SK-N-SH (cell line): ENCODE measurements at regions not wholly inside any gene's neighbourhood (a gene's known extent, or its start where the extent isn't known, plus 50 kb on each side); places are given as distances from the start of the nearest gene placed in this dataset.

Experiments
- CTCF ChIA-PET: fragments of 300-600, 350-600 bp; formaldehyde crosslinking; extraction: SDS; loops from one replicate; lab custom pipeline; 2021; lab: Yijun Ruan, JAX
- POLR2A ChIA-PET: fragments of 350-600 bp; sonication (Branson Sonifier 250); formaldehyde crosslinking; extraction: SDS; loops from one replicate; lab custom pipeline; 2020; ENCODE audit warnings: antibody characterized with exemption, inconsistent platforms; lab: Yijun Ruan, JAX
- DNase-seq: peaks from one replicate; pipeline ENCODE4 v3.0.0; 2012
- H2AFZ ChIP-seq: fragments of 200-600 bp; sonication (generic); 2 replicates; pipeline ENCODE4 v1.8.1; 2016; ENCODE audit warnings: antibody characterized with exemption, mild to moderate bottlenecking, low read depth
- H3F3A ChIP-seq: fragments of 200-600 bp; sonication (generic); replicated peaks from 2 replicates; pipeline ENCODE3; 2016; ENCODE audit warnings: antibody characterized with exemption, mild to moderate bottlenecking; ENCODE audit not compliant: insufficient read depth
- H3K27ac ChIP-seq, 2 experiments: fragments of 200-500 bp in 1 of 2; fragments of 200-600 bp in 1 of 2; sonication (Bioruptor generic) in 1 of 2; sonication (generic), shearing (Covaris generic) in 1 of 2; 2 replicates each; pipeline versions ENCODE4 v1.5.1 to v1.6.1; 2014 to 2016; ENCODE audit warnings: low read depth in 2 of 2, inconsistent platforms in 1 of 2, low read length in 1 of 2, mild to moderate bottlenecking in 1 of 2, mixed read lengths in 1 of 2
- H3K27me3 ChIP-seq: fragments of 200-600 bp; sonication (generic), shearing (Covaris generic); 2 replicates; pipeline ENCODE4 v1.6.1; 2016; ENCODE audit warnings: mixed run types; ENCODE audit not compliant: insufficient read depth
- H3K36me3 ChIP-seq, 2 experiments: fragments of 200-500 bp in 1 of 2; fragments of 200-600 bp in 1 of 2; sonication (Bioruptor generic) in 1 of 2; sonication (generic) in 1 of 2; replicated peaks in 1 of 2; 2 replicates each; pipeline versions ENCODE3 to v1.5.1; 2014 to 2016; ENCODE audit warnings: low read length in 1 of 2, mild to moderate bottlenecking in 1 of 2; ENCODE audit not compliant: insufficient read depth in 2 of 2, control insufficient read depth in 1 of 2
- H3K4me1 ChIP-seq, 2 experiments: fragments of 200-500 bp in 1 of 2; fragments of 200-600 bp in 1 of 2; sonication (Bioruptor generic) in 1 of 2; sonication (generic), shearing (Covaris generic) in 1 of 2; 2 replicates each; pipeline versions ENCODE4 v1.5.1 to v1.6.1; 2014 to 2016; ENCODE audit warnings: low read depth in 1 of 2, low read length in 1 of 2, mixed run types in 1 of 2; ENCODE audit not compliant: insufficient read depth in 2 of 2, control insufficient read depth in 1 of 2
- H3K4me2 ChIP-seq: fragments of 200-600 bp; sonication (generic), shearing (Covaris generic); 2 replicates; pipeline ENCODE4 v1.6.1; 2017; ENCODE audit warnings: mixed run types
- H3K4me3 ChIP-seq, 2 experiments: fragments of 200-500 bp in 1 of 2; fragments of 200-600 bp in 1 of 2; sonication (Bioruptor generic) in 1 of 2; sonication (generic), shearing (Covaris generic) in 1 of 2; 2 replicates each; pipeline versions ENCODE4 v1.5.1 to v1.8.1; 2014 to 2016; ENCODE audit warnings: low read depth in 2 of 2, inconsistent platforms in 1 of 2, low read length in 1 of 2, mild to moderate bottlenecking in 1 of 2, mixed read lengths in 1 of 2, moderate library complexity in 1 of 2
- H3K79me2 ChIP-seq: fragments of 200-600 bp; sonication (generic); 2 replicates; pipeline ENCODE4 v1.8.1; 2017; ENCODE audit warnings: mild to moderate bottlenecking; ENCODE audit not compliant: insufficient read depth
- H3K9ac ChIP-seq: fragments of 200-600 bp; sonication (generic); 2 replicates; pipeline ENCODE4 v1.6.1; 2017; ENCODE audit warnings: mixed run types
- H3K9me2 ChIP-seq: fragments of 200-600 bp; sonication (generic); 2 replicates; pipeline ENCODE4 v1.6.1; 2017; ENCODE audit warnings: mixed run types
- H3K9me3 ChIP-seq: fragments of 200-600 bp; sonication (generic); 2 replicates; pipeline ENCODE4 v1.6.1; 2017; ENCODE audit warnings: mixed run types, mild to moderate bottlenecking, moderate library complexity
- H4K20me1 ChIP-seq: fragments of 200-600 bp; sonication (generic); 2 replicates; pipeline ENCODE4 v1.6.1; 2017; ENCODE audit warnings: mild to moderate bottlenecking, mixed run types; ENCODE audit not compliant: insufficient read depth
- EZH2phosphoT487 ChIP-seq: fragments of 200-600 bp; sonication (generic); IDR thresholded peaks from 2 replicates; pipeline ENCODE4 v1.6.1; 2017; ENCODE audit warnings: low read depth, mixed run types, mild to moderate bottlenecking, antibody characterized with exemption, moderate library complexity, borderline replicate concordance
- FOSL2 ChIP-seq: IDR thresholded peaks from 2 replicates; pipeline ENCODE4 v1.4.0; 2012; ENCODE audit warnings: low read depth, mild to moderate bottlenecking, moderate library complexity, borderline replicate concordance
- GATA2 ChIP-seq: sonication (generic); formaldehyde crosslinking; IDR thresholded peaks from 2 replicates; pipeline ENCODE4 v1.5.0; 2020; ENCODE audit warnings: mild to moderate bottlenecking, missing genetic modification reagents
- POLR2AphosphoS5 ChIP-seq: IDR thresholded peaks from 2 replicates; pipeline ENCODE4 v1.6.1; 2012; ENCODE audit warnings: low read depth, low read length
- TCF12 ChIP-seq: IDR thresholded peaks from 2 replicates; pipeline ENCODE4 v1.4.0; 2012
- ZBTB33 ChIP-seq: IDR thresholded peaks from 2 replicates; pipeline ENCODE4 v1.4.0; 2012; ENCODE audit warnings: low read depth, borderline replicate concordance
- WGBS: methylation state at CpG from one replicate; pipeline ENCODE4 v1.1.6; 2017; ENCODE audit warnings: low lambda C conversion rate; 5-methylcytosine and 5-hydroxymethylcytosine counted together
- TF ChIP-seq, protein P1 (sequence below): fragments of 150-350 bp; IDR thresholded peaks from 2 replicates; pipeline ENCODE4 v1.6.1; 2017; ENCODE audit warnings: antibody characterized with exemption, low read length, low read depth, borderline replicate concordance
- TF ChIP-seq, protein P2 (sequence below): IDR thresholded peaks from 2 replicates; pipeline ENCODE4 v1.4.0; 2012; ENCODE audit warnings: low read depth, borderline replicate concordance
- TF ChIP-seq, protein P3 (sequence below): IDR thresholded peaks from 2 replicates; pipeline ENCODE4 v1.6.1; 2012; ENCODE audit warnings: mild to moderate bottlenecking, low read depth, low read length, moderate library complexity

GRCh38 chr6:90948540-90948939 lies 361.7 kb upstream of the MAP3K7 start:
- Histone ChIP-seq H2AFZ (no peak overlapping the region), H3K9ac (no peak overlapping the region), H3K4me1 (no peaks in the 10 kb centered on the region), H3K79me2 (no peaks in the 10 kb centered on the region), H3F3A (no peaks in the 10 kb centered on the region), H3K4me3 (no peak overlapping the region), H3K9me3 (no peaks in the 10 kb centered on the region), H3K4me2 (no peak overlapping the region), H3K27me3 (no peaks in the 10 kb centered on the region), H3K36me3 (no peaks in the 10 kb centered on the region), H3K27ac (no peak overlapping the region), H3K9me2 (no peaks in the 10 kb centered on the region), H4K20me1 (no peaks in the 10 kb centered on the region)
- TF ChIP-seq TCF12 (no peak), GATA2 (CRISPR knock-in tag) (no peak), EZH2phosphoT487 (no peak), POLR2AphosphoS5 (no peak), FOSL2 (no peak), ZBTB33 (no peak)
- TF ChIP-seq, protein P1, sequence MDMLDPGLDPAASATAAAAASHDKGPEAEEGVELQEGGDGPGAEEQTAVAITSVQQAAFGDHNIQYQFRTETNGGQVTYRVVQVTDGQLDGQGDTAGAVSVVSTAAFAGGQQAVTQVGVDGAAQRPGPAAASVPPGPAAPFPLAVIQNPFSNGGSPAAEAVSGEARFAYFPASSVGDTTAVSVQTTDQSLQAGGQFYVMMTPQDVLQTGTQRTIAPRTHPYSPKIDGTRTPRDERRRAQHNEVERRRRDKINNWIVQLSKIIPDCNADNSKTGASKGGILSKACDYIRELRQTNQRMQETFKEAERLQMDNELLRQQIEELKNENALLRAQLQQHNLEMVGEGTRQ: no peak
- TF ChIP-seq, protein P2, sequence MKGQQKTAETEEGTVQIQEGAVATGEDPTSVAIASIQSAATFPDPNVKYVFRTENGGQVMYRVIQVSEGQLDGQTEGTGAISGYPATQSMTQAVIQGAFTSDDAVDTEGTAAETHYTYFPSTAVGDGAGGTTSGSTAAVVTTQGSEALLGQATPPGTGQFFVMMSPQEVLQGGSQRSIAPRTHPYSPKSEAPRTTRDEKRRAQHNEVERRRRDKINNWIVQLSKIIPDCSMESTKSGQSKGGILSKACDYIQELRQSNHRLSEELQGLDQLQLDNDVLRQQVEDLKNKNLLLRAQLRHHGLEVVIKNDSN: no peak
- TF ChIP-seq, protein P3, sequence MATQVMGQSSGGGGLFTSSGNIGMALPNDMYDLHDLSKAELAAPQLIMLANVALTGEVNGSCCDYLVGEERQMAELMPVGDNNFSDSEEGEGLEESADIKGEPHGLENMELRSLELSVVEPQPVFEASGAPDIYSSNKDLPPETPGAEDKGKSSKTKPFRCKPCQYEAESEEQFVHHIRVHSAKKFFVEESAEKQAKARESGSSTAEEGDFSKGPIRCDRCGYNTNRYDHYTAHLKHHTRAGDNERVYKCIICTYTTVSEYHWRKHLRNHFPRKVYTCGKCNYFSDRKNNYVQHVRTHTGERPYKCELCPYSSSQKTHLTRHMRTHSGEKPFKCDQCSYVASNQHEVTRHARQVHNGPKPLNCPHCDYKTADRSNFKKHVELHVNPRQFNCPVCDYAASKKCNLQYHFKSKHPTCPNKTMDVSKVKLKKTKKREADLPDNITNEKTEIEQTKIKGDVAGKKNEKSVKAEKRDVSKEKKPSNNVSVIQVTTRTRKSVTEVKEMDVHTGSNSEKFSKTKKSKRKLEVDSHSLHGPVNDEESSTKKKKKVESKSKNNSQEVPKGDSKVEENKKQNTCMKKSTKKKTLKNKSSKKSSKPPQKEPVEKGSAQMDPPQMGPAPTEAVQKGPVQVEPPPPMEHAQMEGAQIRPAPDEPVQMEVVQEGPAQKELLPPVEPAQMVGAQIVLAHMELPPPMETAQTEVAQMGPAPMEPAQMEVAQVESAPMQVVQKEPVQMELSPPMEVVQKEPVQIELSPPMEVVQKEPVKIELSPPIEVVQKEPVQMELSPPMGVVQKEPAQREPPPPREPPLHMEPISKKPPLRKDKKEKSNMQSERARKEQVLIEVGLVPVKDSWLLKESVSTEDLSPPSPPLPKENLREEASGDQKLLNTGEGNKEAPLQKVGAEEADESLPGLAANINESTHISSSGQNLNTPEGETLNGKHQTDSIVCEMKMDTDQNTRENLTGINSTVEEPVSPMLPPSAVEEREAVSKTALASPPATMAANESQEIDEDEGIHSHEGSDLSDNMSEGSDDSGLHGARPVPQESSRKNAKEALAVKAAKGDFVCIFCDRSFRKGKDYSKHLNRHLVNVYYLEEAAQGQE: no peak
- ChIA-PET CTCF (interaction anchor here (1.2 kb wide), 1 partner anchor 8 kb away, joined by 3 read pairs; no protein-coding TSS in a partner anchor), POLR2A (no interaction called here)
- no peak for DNase-seq
- WGBS: 29% methylated on average over 4 of the region's 9 CpGs
